ENCODE measurements at regions not wholly inside any gene's neighbourhood (a gene's known extent, or its start where the extent isn't known, plus 50 kb on each side); places are given as distances from the start of the nearest gene placed in this dataset.
A peak's percentile ranks its signal among the peaks of the same experiment; 100 is the strongest.

DNA sequence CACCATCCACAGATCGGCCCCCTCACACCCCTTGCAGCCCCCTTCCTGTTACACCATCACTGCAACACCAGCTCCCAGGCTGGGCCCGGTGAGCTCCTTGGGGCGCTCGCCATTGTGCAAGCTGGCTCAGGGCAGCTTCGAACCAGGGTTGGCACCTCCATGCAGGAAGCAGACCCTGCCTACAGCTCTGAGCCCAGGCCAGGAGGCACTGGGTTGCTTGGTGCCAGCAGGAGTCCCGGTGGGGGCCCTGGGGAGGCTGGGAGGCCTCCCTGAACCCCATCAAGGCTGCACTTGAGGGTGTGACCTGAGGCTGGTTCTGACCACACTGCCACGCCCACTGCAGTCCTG lies 417.1 kb downstream of the CTTN start:
- 86 to 90% methylated on average over 7 of the region's 7 CpGs for WGBS, 2 donors
- no peak for ATAC-seq (ENCODE audit: insufficient read depth, low FRiP score)
- no peaks in the 10 kb centered on the region for H3K36me3 ChIP-seq (ENCODE audit: control insufficient read depth in 4 of 4, insufficient read depth in 4 of 4, low read length in 4 of 4)
- no peaks in the 10 kb centered on the region for H3K27me3 ChIP-seq (ENCODE audit: control insufficient read depth in 3 of 3, insufficient read depth in 3 of 3, low read length in 2 of 3)
- H3K9ac ChIP-seq (ENCODE audit: insufficient read depth in 1 of 2, low read length in 2 of 2), result no peak overlapping the region
- no peak for DNase-seq
- no peaks in the 10 kb centered on the region for H3K9me3 ChIP-seq (ENCODE audit: control insufficient read depth in 4 of 4, insufficient read depth in 3 of 4, low read length in 3 of 4)
- no peak overlapping the region for H3K4me3 ChIP-seq
- no peak for TF ChIP-seq CTCF (IDR thresholded peaks at IDR 0.05; ENCODE audit: control extremely low read depth, extremely low read depth)
- H3K4me1 ChIP-seq (ENCODE audit: control insufficient read depth in 5 of 5, insufficient read depth in 5 of 5, low read length in 5 of 5), result peaks cover 0 to 6% (median 0%) of the 10 kb centered on the region in 5 donors
- H3K27ac ChIP-seq (ENCODE audit: low read depth in 1 of 2, low read length in 1 of 2), result no peak overlapping the region

DNA sequence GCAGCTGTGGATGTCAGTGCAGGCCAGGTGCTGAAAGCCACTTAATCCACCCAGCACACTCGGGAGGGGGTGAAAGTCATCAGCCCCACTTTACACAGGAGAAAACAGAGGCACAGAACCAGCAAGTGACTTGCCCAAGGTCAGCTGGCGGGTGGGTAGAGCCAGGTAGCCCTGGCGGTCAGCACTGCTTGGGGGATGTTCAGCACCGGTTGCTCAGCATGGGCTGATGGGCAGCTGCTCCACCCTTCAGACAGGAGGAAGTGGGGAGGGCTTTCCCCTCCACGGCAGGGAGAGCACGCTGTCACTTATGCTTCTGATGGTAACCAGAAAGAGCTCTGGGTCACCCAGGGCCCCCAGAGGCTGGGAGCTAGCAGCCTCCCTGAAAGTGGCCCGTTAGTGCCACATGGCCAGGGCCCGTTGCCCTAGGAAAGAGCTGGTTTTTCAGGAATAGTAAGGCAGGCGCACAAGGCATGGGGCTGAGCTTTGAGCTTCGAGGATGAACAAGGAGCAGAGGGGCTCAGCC lies 417.9 kb downstream of the CTTN start:
- Histone ChIP-seq H3K9ac (ENCODE audit: insufficient read depth in 1 of 2, low read length in 2 of 2) (no peak overlapping the region), H3K4me3 (no peak overlapping the region), H3K4me1 (ENCODE audit: control insufficient read depth in 5 of 5, insufficient read depth in 5 of 5, low read length in 5 of 5) (peaks cover 0 to 6% (median 0%) of the 10 kb centered on the region in 5 donors), H3K9me3 (ENCODE audit: control insufficient read depth in 4 of 4, insufficient read depth in 3 of 4, low read length in 3 of 4) (no peaks in the 10 kb centered on the region), H3K36me3 (ENCODE audit: control insufficient read depth in 4 of 4, insufficient read depth in 4 of 4, low read length in 4 of 4) (no peaks in the 10 kb centered on the region), H3K27me3 (ENCODE audit: control insufficient read depth in 3 of 3, insufficient read depth in 3 of 3, low read length in 2 of 3) (no peaks in the 10 kb centered on the region), H3K27ac (ENCODE audit: low read depth in 1 of 2, low read length in 1 of 2) (no peak overlapping the region)
- ATAC-seq (ENCODE audit: insufficient read depth, low FRiP score) (no peak), DNase-seq (no peak)
- no peak for TF ChIP-seq CTCF (IDR thresholded peaks at IDR 0.05; ENCODE audit: control extremely low read depth, extremely low read depth)
- 73 to 78% methylated on average over 10 of the region's 10 CpGs for WGBS, 2 donors

- no peaks in the 10 kb centered on the region for H3K27me3 ChIP-seq (ENCODE audit: control insufficient read depth in 3 of 3, insufficient read depth in 3 of 3, low read length in 2 of 3)
- ATAC-seq (ENCODE audit: insufficient read depth, low FRiP score) (no peak), DNase-seq (peak in 1 of 3 donors; percentile 39)
- no peak overlapping the region for H3K4me3 ChIP-seq
- TF ChIP-seq CTCF (IDR thresholded peaks at IDR 0.05; ENCODE audit: control extremely low read depth, extremely low read depth), result no peak
- H3K36me3 ChIP-seq (ENCODE audit: control insufficient read depth in 4 of 4, insufficient read depth in 4 of 4, low read length in 4 of 4), result no peaks in the 10 kb centered on the region
- H3K4me1 ChIP-seq (ENCODE audit: control insufficient read depth in 5 of 5, insufficient read depth in 5 of 5, low read length in 5 of 5), result peaks cover 0 to 6% (median 0%) of the 10 kb centered on the region in 5 donors
- 74 to 82% methylated on average over 9 of the region's 9 CpGs for WGBS, 2 donors
- H3K27ac ChIP-seq (ENCODE audit: low read depth in 1 of 2, low read length in 1 of 2), result no peak overlapping the region
- H3K9ac ChIP-seq (ENCODE audit: insufficient read depth in 1 of 2, low read length in 2 of 2), result no peak overlapping the region
- H3K9me3 ChIP-seq (ENCODE audit: control insufficient read depth in 4 of 4, insufficient read depth in 3 of 4, low read length in 3 of 4), result no peaks in the 10 kb centered on the region
Measured at GRCh38 chr11:70818351-70818750, 420.0 kb downstream of the CTTN start.

DNA sequence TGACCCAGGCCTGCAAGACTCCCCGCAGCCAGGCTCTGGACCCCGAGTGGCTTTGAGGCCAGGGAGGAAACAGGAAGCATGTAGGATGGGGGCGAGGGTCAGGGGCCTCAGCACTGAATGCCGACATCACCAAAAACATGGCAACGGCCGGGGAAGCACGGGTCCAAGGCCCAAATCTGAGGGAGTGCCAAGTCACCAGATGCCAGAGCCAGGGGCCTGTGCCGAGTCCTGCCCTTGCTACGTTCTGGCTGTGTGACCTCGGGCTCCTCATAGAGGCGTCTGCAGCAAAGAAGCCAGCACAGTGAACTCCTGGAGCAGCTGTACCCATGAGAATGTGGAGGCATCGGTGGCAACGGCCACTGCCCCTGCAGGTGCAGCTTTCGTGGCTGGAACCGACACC lies 420.7 kb downstream of the CTTN start:
- Histone ChIP-seq H3K27ac (ENCODE audit: low read depth in 1 of 2, low read length in 1 of 2) (no peak overlapping the region), H3K27me3 (ENCODE audit: control insufficient read depth in 3 of 3, insufficient read depth in 3 of 3, low read length in 2 of 3) (peaks cover 0 to 5% (median 2%) of the 10 kb centered on the region in 3 donors), H3K4me1 (ENCODE audit: control insufficient read depth in 5 of 5, insufficient read depth in 5 of 5, low read length in 5 of 5) (peaks cover 0 to 9% (median 0%) of the 10 kb centered on the region in 5 donors), H3K9me3 (ENCODE audit: control insufficient read depth in 4 of 4, insufficient read depth in 3 of 4, low read length in 3 of 4) (no peaks in the 10 kb centered on the region), H3K4me3 (no peak overlapping the region), H3K36me3 (ENCODE audit: control insufficient read depth in 4 of 4, insufficient read depth in 4 of 4, low read length in 4 of 4) (no peaks in the 10 kb centered on the region), H3K9ac (ENCODE audit: insufficient read depth in 1 of 2, low read length in 2 of 2) (no peak overlapping the region)
- DNase-seq (no peak), ATAC-seq (ENCODE audit: insufficient read depth, low FRiP score) (no peak)
- WGBS, 2 donors, result 70 to 75% methylated on average over 15 of the region's 15 CpGs
- no peak for TF ChIP-seq CTCF (IDR thresholded peaks at IDR 0.05; ENCODE audit: control extremely low read depth, extremely low read depth)

Data from lung (tissue), 11 donors.